ENCODE measurements at regions not wholly inside any gene's neighbourhood (a gene's known extent, or its start where the extent isn't known, plus 50 kb on each side); places are given as distances from the start of the nearest gene placed in this dataset.

- no peak for TF ChIP-seq POLR2A (IDR thresholded peaks at IDR 0.05)
- TF ChIP-seq, protein P1, sequence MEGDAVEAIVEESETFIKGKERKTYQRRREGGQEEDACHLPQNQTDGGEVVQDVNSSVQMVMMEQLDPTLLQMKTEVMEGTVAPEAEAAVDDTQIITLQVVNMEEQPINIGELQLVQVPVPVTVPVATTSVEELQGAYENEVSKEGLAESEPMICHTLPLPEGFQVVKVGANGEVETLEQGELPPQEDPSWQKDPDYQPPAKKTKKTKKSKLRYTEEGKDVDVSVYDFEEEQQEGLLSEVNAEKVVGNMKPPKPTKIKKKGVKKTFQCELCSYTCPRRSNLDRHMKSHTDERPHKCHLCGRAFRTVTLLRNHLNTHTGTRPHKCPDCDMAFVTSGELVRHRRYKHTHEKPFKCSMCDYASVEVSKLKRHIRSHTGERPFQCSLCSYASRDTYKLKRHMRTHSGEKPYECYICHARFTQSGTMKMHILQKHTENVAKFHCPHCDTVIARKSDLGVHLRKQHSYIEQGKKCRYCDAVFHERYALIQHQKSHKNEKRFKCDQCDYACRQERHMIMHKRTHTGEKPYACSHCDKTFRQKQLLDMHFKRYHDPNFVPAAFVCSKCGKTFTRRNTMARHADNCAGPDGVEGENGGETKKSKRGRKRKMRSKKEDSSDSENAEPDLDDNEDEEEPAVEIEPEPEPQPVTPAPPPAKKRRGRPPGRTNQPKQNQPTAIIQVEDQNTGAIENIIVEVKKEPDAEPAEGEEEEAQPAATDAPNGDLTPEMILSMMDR (IDR thresholded peaks at IDR 0.05): no peak
These were observed 523.0 kb downstream of the BCL11B start for GRCh38 chr14:98748966-98749365.

All from prostate gland (tissue), 2 donors.